DMS153 (cell line): ENCODE measurements at regions not wholly inside any gene's neighbourhood (a gene's known extent, or its start where the extent isn't known, plus 50 kb on each side); places are given as distances from the start of the nearest gene placed in this dataset.
"Not testable (repeated sequence)": the region's sequence is repeated elsewhere in the genome, so short reads cannot be mapped to it uniquely, and the experiment has no call there.

Experiments used
- DNase-seq: peaks from one replicate; lab custom pipeline; 2025; lab: John Stamatoyannopoulos, UW

- DNase-seq, result no peak
Measured at GRCh38 chr3:13248640-13249039, 171.5 kb downstream of the NUP210 start.

- DNase-seq, result no peak
Measured at GRCh38 chr3:13245615-13245978, 172.4 kb upstream of the IQSEC1 start.

GRCh38 chr3:13243586-13243985 lies 170.4 kb upstream of the IQSEC1 start:
- no peak for DNase-seq

GRCh38 chr3:13242364-13242737 lies 169.1 kb upstream of the IQSEC1 start:
- DNase-seq, result no peak

GRCh38 chr3:13241621-13242363 lies 168.6 kb upstream of the IQSEC1 start:
- no peak for DNase-seq

- DNase-seq, result no peak
Measured at GRCh38 chr3:13240928-13241618, 167.8 kb upstream of the IQSEC1 start.

- DNase-seq, result no peak
Measured at GRCh38 chr3:13239467-13239760, 166.2 kb upstream of the IQSEC1 start.

GRCh38 chr3:13238687-13239466 lies 165.6 kb upstream of the IQSEC1 start:
- no peak for DNase-seq

- no peak for DNase-seq
Measured at GRCh38 chr3:13237776-13238490, 164.7 kb upstream of the IQSEC1 start.

GRCh38 chr3:13236557-13237173 lies 163.4 kb upstream of the IQSEC1 start:
- DNase-seq, result no peak

GRCh38 chr3:13235897-13236296 lies 162.7 kb upstream of the IQSEC1 start:
- no peak for DNase-seq

- DNase-seq, result peak; percentile 38
Measured at GRCh38 chr3:13235079-13235478, 161.8 kb upstream of the IQSEC1 start.

GRCh38 chr3:13234666-13235065 lies 161.4 kb upstream of the IQSEC1 start:
- no peak for DNase-seq

- DNase-seq, result no peak
Measured at GRCh38 chr3:13233487-13234485, 160.6 kb upstream of the IQSEC1 start.

- DNase-seq, result no peak
Measured at GRCh38 chr3:13231781-13232666, 158.8 kb upstream of the IQSEC1 start.

GRCh38 chr3:13229273-13229949 lies 156.2 kb upstream of the IQSEC1 start:
- no peak for DNase-seq

GRCh38 chr3:13228584-13228983 lies 155.4 kb upstream of the IQSEC1 start:
- no peak for DNase-seq

- not testable (repeated sequence) for DNase-seq
Measured at GRCh38 chr3:13228169-13228568, 154.9 kb upstream of the IQSEC1 start.
